ENCODE measurements at regions not wholly inside any gene's neighbourhood (a gene's known extent, or its start where the extent isn't known, plus 50 kb on each side); places are given as distances from the start of the nearest gene placed in this dataset.

DNA sequence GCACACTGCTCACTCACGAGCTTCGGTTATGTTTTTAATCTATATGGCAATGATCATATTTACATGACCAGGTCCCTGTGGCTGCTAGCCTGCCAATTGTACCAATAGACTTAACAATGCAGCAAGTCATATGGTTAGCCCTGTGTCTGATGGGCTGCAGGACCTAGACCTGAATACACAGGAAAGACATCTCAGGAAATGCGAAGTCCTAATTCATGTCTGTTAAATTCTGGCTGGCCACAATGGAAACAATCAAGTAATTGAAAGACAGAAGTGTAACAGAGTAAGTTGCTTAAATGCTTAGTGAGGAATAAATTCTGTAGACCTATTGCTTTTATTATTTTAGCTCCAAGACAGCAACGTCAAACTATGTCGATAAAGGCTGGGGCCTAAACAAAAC lies 112.4 kb upstream of the FZD8 start:
- no peaks in the 10 kb centered on the region for H3K79me1 ChIP-seq (ENCODE audit: low read depth, low read length)
- H3K9me3 ChIP-seq (ENCODE audit: insufficient read depth in 2 of 2, low read depth in 1 of 2, low read length in 1 of 2), result no peaks in the 10 kb centered on the region
- no peak overlapping the region for H3K4me2 ChIP-seq (ENCODE audit: insufficient read depth in 1 of 2, low read depth in 2 of 2, low read length in 2 of 2)
- H3K14ac ChIP-seq (ENCODE audit: insufficient read length), result no peak overlapping the region
- H3K23me2 ChIP-seq (ENCODE audit: low read depth, low read length), result no peaks in the 10 kb centered on the region
- ChIA-PET POLR2A (ENCODE audit: partially characterized antibody) (no interaction called here), CTCF (ENCODE audit: partially characterized antibody) (interaction anchor here (2.0 kb wide), 1 partner anchor 27 kb away, joined by 7 read pairs; no protein-coding TSS in a partner anchor)
- H2BK12ac ChIP-seq (ENCODE audit: low read depth, low read length), result no peak overlapping the region
- H2AK5ac ChIP-seq (ENCODE audit: low read depth, low read length), result no peak overlapping the region
- H4K91ac ChIP-seq (replicated peaks; ENCODE audit: insufficient read length, low read length), result no peak overlapping the region
- H3K27ac ChIP-seq (ENCODE audit: low read depth, low read length), result no peak overlapping the region
- no peak for DNase-seq (ENCODE audit: low read depth in 1 of 2, low spot score in 2 of 2)
- no peak overlapping the region for H3K9ac ChIP-seq (replicated peaks in 1 of 4; ENCODE audit: extremely low read depth in 1 of 4, low read depth in 3 of 4, low read length in 3 of 4)
- H4K20me1 ChIP-seq (replicated peaks in 1 of 2; ENCODE audit: control insufficient read depth in 1 of 2, insufficient read depth in 2 of 2, low read length in 2 of 2), result no peaks in the 10 kb centered on the region
- no peak overlapping the region for H3K4me3 ChIP-seq (ENCODE audit: extremely low read depth in 1 of 4, insufficient read depth in 2 of 4, low read depth in 3 of 4, low read length in 4 of 4)
- no peak for FAIRE-seq
- no peak overlapping the region for H2BK5ac ChIP-seq (ENCODE audit: low read depth, low read length)
- no peak overlapping the region for H2AFZ ChIP-seq (ENCODE audit: low read length)
- no peak overlapping the region for H2BK20ac ChIP-seq (ENCODE audit: low read length)
- H3K36me3 ChIP-seq (ENCODE audit: control insufficient read depth in 2 of 4, insufficient read depth in 4 of 4, low read length in 3 of 4), result no peaks in the 10 kb centered on the region
- H3K27me3 ChIP-seq (replicated peaks in 1 of 4; ENCODE audit: control insufficient read depth in 3 of 4, extremely low read depth in 1 of 4, insufficient read depth in 3 of 4, low read length in 3 of 4), result no peaks in the 10 kb centered on the region
- no peak overlapping the region for H3K56ac ChIP-seq (replicated peaks; ENCODE audit: insufficient read length, low read depth, low read length)
- WGBS, 2 experiments (ENCODE audit: extremely low coverage in 1 of 2, insufficient coverage in 1 of 2, insufficient read length in 1 of 2, insufficient replicate concordance in 2 of 2, low coverage in 1 of 2, low lambda C conversion rate in 2 of 2, missing lambda C conversion rate in 1 of 2), result 91% methylated on average over 5 of the region's 5 CpGs; no CpG with 5 or more reads in 1 of the 2 experiments
- no peak overlapping the region for H2BK120ac ChIP-seq (replicated peaks; ENCODE audit: low read depth, low read length)
- H2BK15ac ChIP-seq (ENCODE audit: low read length), result no peak overlapping the region
- H3K23ac ChIP-seq (ENCODE audit: insufficient read length), result no peak overlapping the region
- no peak overlapping the region for H4K8ac ChIP-seq (ENCODE audit: extremely low read depth, insufficient read depth, low read length)
- no peaks in the 10 kb centered on the region for H3K79me2 ChIP-seq (ENCODE audit: control insufficient read depth in 1 of 2, insufficient read depth in 2 of 2, low read length in 2 of 2)
- H3K18ac ChIP-seq (ENCODE audit: extremely low read depth, low read length), result no peak overlapping the region
- H3K4ac ChIP-seq (replicated peaks; ENCODE audit: insufficient read length, low read depth, low read length), result no peak overlapping the region
- H4K5ac ChIP-seq (ENCODE audit: insufficient read length, low read depth, low read length), result no peak overlapping the region
- H3K4me1 ChIP-seq (replicated peaks in 1 of 4; ENCODE audit: control insufficient read depth in 3 of 4, insufficient read depth in 4 of 4, low read length in 3 of 4), result no peaks in the 10 kb centered on the region
- TF ChIP-seq NRF1 (IDR thresholded peaks at IDR 0.05; ENCODE audit: low read depth, low read length) (no peak), RFX5 (IDR thresholded peaks at IDR 0.05; ENCODE audit: borderline replicate concordance, low read depth, low read length) (no peak), EZH2 (IDR thresholded peaks at IDR 0.05; ENCODE audit: low read depth, low read length, severe bottlenecking) (no peak), RAD21 (IDR thresholded peaks at IDR 0.05 in 1 of 2, conservative IDR thresholded peaks at IDR 0.05 in 1 of 2; ENCODE audit: low read depth in 2 of 2, low read length in 2 of 2) (no peak), CBX5 (IDR thresholded peaks at IDR 0.05; ENCODE audit: low read depth, low read length) (no peak), EP300 (IDR thresholded peaks at IDR 0.05; ENCODE audit: borderline replicate concordance in 1 of 2, low read depth in 2 of 2, low read length in 2 of 2) (no peak), NANOG (IDR thresholded peaks at IDR 0.05; ENCODE audit: insufficient read depth, low read depth, low read length, poor library complexity, severe bottlenecking) (no peak), SP4 (IDR thresholded peaks at IDR 0.05; ENCODE audit: low read length) (no peak), CEBPB (IDR thresholded peaks at IDR 0.05; ENCODE audit: low read depth, low read length) (no peak), PHF8 (conservative IDR thresholded peaks at IDR 0.05; ENCODE audit: low read depth, low read length) (no peak), CTBP2 (IDR thresholded peaks at IDR 0.05; ENCODE audit: borderline replicate concordance, insufficient read depth, insufficient read length, low read length) (no peak), TAF1 (IDR thresholded peaks at IDR 0.05; ENCODE audit: low read depth, low read length) (no peak), TEAD4 (IDR thresholded peaks at IDR 0.05; ENCODE audit: low read depth, low read length) (no peak)
- TF ChIP-seq, protein P1, sequence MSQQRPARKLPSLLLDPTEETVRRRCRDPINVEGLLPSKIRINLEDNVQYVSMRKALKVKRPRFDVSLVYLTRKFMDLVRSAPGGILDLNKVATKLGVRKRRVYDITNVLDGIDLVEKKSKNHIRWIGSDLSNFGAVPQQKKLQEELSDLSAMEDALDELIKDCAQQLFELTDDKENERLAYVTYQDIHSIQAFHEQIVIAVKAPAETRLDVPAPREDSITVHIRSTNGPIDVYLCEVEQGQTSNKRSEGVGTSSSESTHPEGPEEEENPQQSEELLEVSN (IDR thresholded peaks at IDR 0.05), result no peak
